Stomach (tissue), 8 donors: ENCODE measurements at regions not wholly inside any gene's neighbourhood (a gene's known extent, or its start where the extent isn't known, plus 50 kb on each side); places are given as distances from the start of the nearest gene placed in this dataset.
A peak's percentile ranks its signal among the peaks of the same experiment; 100 is the strongest.
"Not testable (repeated sequence)": the region's sequence is repeated elsewhere in the genome, so short reads cannot be mapped to it uniquely, and the experiment has no call there.

ENCODE experiments used
- DNase-seq, 2 donors: peaks; one replicate each; pipeline versions ENCODE4 v3.0.0 to v3.0.0-alpha.2; 2013 to 2019
- H3K27ac ChIP-seq, 5 donors: fragments of 200-600 bp in 4 of 5; sonication (generic) in 4 of 5; one replicate each; pipeline ENCODE4 v1.5.1; 2013 to 2019; ENCODE audit warnings: mild to moderate bottlenecking in 1 of 5, moderate library complexity in 1 of 5
- H3K27me3 ChIP-seq, 3 donors: fragments of 200-600 bp; sonication (generic); one replicate each; pipeline ENCODE4 v1.5.1; 2017 to 2019; ENCODE audit warnings: mixed run types in 1 of 3
- H3K36me3 ChIP-seq, 4 donors: fragments of 200-600 bp; sonication (generic); 1 replicate in 3 of 4; 2 replicates in 1 of 4; pipeline ENCODE4 v1.5.1; 2016 to 2019
- H3K4me1 ChIP-seq, 4 donors: fragments of 200-600 bp; sonication (generic); one replicate each; pipeline ENCODE4 v1.5.1; 2016 to 2019
- H3K4me3 ChIP-seq, 4 donors: fragments of 200-600 bp; sonication (generic) in 3 of 4; one replicate each; pipeline ENCODE4 v1.5.1; 2016 to 2019; ENCODE audit warnings: mild to moderate bottlenecking in 1 of 4
- H3K9me3 ChIP-seq, 4 donors: fragments of 200-600 bp; sonication (generic); one replicate each; pipeline ENCODE4 v1.5.1; 2016 to 2019
- CTCF ChIP-seq, 7 experiments: fragments of 450-650 bp in 4 of 7; fragments of 200-600 bp in 3 of 7; sonication (generic) in 3 of 7; IDR thresholded peaks; one replicate each; pipeline ENCODE4 v1.5.1; 2016 to 2019; ENCODE audit warnings: antibody characterized with exemption in 7 of 7, control low read depth in 2 of 7, mild to moderate bottlenecking in 1 of 7
- EP300 ChIP-seq: sonication (generic); formaldehyde crosslinking; IDR thresholded peaks from one replicate; pipeline ENCODE4 v1.6.1; 2017; ENCODE audit warnings: antibody characterized with exemption
- POLR2A ChIP-seq, 4 donors: fragments of 450-650 bp; IDR thresholded peaks; one replicate each; pipeline ENCODE4 v1.6.1; 2016; ENCODE audit warnings: antibody characterized with exemption in 4 of 4, control low read depth in 2 of 4, mild to moderate bottlenecking in 1 of 4, moderate library complexity in 1 of 4
- POLR2AphosphoS5 ChIP-seq, 3 donors: sonication (generic); formaldehyde crosslinking; IDR thresholded peaks; one replicate each; pipeline ENCODE4 v1.6.1; 2016; ENCODE audit warnings: antibody characterized with exemption in 3 of 3
- WGBS, 5 donors: extraction: QIAGEN DNeasy Blood & Tissue Kit in 3 of 5; methylation state at CpG; one replicate each; pipeline versions ENCODE4 v1.1.5 to v1.1.7; 2013 to 2018; 5-methylcytosine and 5-hydroxymethylcytosine counted together
- intact Hi-C: fragments of 100-400 bp; cut with DNase I; formaldehyde crosslinking; loops from one replicate; pipeline ENCODE4 v1.15.1; 2023; ENCODE audit warnings: low total_unique reads
- donor health status: healthy with polysubstance abuse.
- donor health status: Bipolar disorder and iron deficiency.
- donor health status: healthy.

- Histone ChIP-seq H3K27me3 (no peaks in the 10 kb centered on the region), H3K36me3 (no peaks in the 10 kb centered on the region), H3K4me3 (no peak overlapping the region), H3K27ac (no peak overlapping the region), H3K9me3 (peaks cover 0 to 5% (median 0%) of the 10 kb centered on the region in 4 donors), H3K4me1 (no peaks in the 10 kb centered on the region)
- no peak for DNase-seq
- WGBS, 5 donors, result 43 to 70% (median 67%) methylated on average over 1 of the region's 1 CpG
- TF ChIP-seq POLR2A (IDR thresholded peaks at IDR 0.05), result no peak
- TF ChIP-seq EP300, result no peak
- TF ChIP-seq CTCF (IDR thresholded peaks at IDR 0.05), result no peak
- TF ChIP-seq POLR2AphosphoS5 (IDR thresholded peaks at IDR 0.05), result no peak
- intact Hi-C loops, result no loop called here
Measured at GRCh38 chr14:48622980-48623379, 947.6 kb upstream of the MDGA2 start.

GRCh38 chr14:48618057-48618456 lies 942.7 kb upstream of the MDGA2 start:
- WGBS, 5 donors, result 19 to 36% (median 30%) methylated on average over 1 of the region's 1 CpG
- intact Hi-C loops, result no loop called here
- Histone ChIP-seq H3K27me3 (no peaks in the 10 kb centered on the region), H3K4me3 (no peak overlapping the region), H3K9me3 (peaks cover 0 to 6% (median 0%) of the 10 kb centered on the region in 4 donors), H3K27ac (no peak overlapping the region), H3K36me3 (no peaks in the 10 kb centered on the region), H3K4me1 (no peaks in the 10 kb centered on the region)
- DNase-seq, result no peak
- TF ChIP-seq EP300, result no peak

GRCh38 chr14:48616931-48617330 lies 941.5 kb upstream of the MDGA2 start:
- WGBS, 5 donors, result 41 to 51% (median 46%) methylated on average over 6 of the region's 6 CpGs
- Histone ChIP-seq H3K9me3 (peaks cover 0 to 6% (median 0%) of the 10 kb centered on the region in 4 donors), H3K36me3 (no peaks in the 10 kb centered on the region), H3K27me3 (no peaks in the 10 kb centered on the region), H3K27ac (no peak overlapping the region), H3K4me3 (no peak overlapping the region), H3K4me1 (no peaks in the 10 kb centered on the region)
- peak in 1 of 2 donors; percentile 3 for DNase-seq
- no peak for TF ChIP-seq POLR2AphosphoS5 (IDR thresholded peaks at IDR 0.05)
- TF ChIP-seq POLR2A (IDR thresholded peaks at IDR 0.05), result no peak
- TF ChIP-seq EP300, result no peak
- no peak for TF ChIP-seq CTCF (IDR thresholded peaks at IDR 0.05)
- intact Hi-C loops, result no loop called here

GRCh38 chr14:48615618-48616017 lies 940.2 kb upstream of the MDGA2 start:
- 90 to 96% (median 93%) methylated on average over 1 of the region's 1 CpG for WGBS, 5 donors
- intact Hi-C loops, result no loop called here
- Histone ChIP-seq H3K4me3 (no peak overlapping the region), H3K27ac (no peak overlapping the region), H3K27me3 (no peaks in the 10 kb centered on the region), H3K9me3 (peaks cover 0 to 16% (median 0%) of the 10 kb centered on the region in 4 donors), H3K4me1 (no peaks in the 10 kb centered on the region), H3K36me3 (no peaks in the 10 kb centered on the region)
- no peak for TF ChIP-seq POLR2AphosphoS5 (IDR thresholded peaks at IDR 0.05)
- TF ChIP-seq CTCF (IDR thresholded peaks at IDR 0.05), result no peak
- TF ChIP-seq POLR2A (IDR thresholded peaks at IDR 0.05), result no peak
- no peak for TF ChIP-seq EP300
- no peak for DNase-seq

GRCh38 chr14:48614003-48614402 lies 938.6 kb upstream of the MDGA2 start:
- TF ChIP-seq POLR2AphosphoS5 (IDR thresholded peaks at IDR 0.05) (no peak), EP300 (no peak), CTCF (IDR thresholded peaks at IDR 0.05) (no peak), POLR2A (IDR thresholded peaks at IDR 0.05) (no peak)
- Histone ChIP-seq H3K4me3 (no peak overlapping the region), H3K27ac (no peak overlapping the region), H3K27me3 (no peaks in the 10 kb centered on the region), H3K4me1 (no peaks in the 10 kb centered on the region), H3K36me3 (no peaks in the 10 kb centered on the region), H3K9me3 (peaks cover 0 to 21% (median 0%) of the 10 kb centered on the region in 4 donors)
- no peak for DNase-seq
- 80 to 88% (median 87%) methylated on average over 2 of the region's 2 CpGs for WGBS, 5 donors
- intact Hi-C loops, result no loop called here

GRCh38 chr14:48606960-48607359 lies 931.6 kb upstream of the MDGA2 start:
- DNase-seq, H3K36me3 ChIP-seq, H3K27ac ChIP-seq, H3K27me3 ChIP-seq, intact Hi-C loops, H3K4me1 ChIP-seq, H3K4me3 ChIP-seq: not testable (repeated sequence)
- H3K9me3 ChIP-seq, result peaks cover 0 to 34% (median 8%) of the 10 kb centered on the region in 4 donors
- 67 to 76% (median 72%) methylated on average over 8 of the region's 8 CpGs for WGBS, 5 donors
